Ureter (tissue), 1 donor: ENCODE measurements at regions not wholly inside any gene's neighbourhood (a gene's known extent, or its start where the extent isn't known, plus 50 kb on each side); places are given as distances from the start of the nearest gene placed in this dataset.

ENCODE experiments used
- DNase-seq: peaks from one replicate; pipeline ENCODE4 v3.0.0-alpha.2; 2020; ENCODE audit warnings: low spot score
- donor health status: DM: yes; HTN: yes; CAD: no.

- DNase-seq = no peak
Observed at GRCh38 chr1:68378296-68379084, 71.3 kb downstream of the RPE65 start.

DNA sequence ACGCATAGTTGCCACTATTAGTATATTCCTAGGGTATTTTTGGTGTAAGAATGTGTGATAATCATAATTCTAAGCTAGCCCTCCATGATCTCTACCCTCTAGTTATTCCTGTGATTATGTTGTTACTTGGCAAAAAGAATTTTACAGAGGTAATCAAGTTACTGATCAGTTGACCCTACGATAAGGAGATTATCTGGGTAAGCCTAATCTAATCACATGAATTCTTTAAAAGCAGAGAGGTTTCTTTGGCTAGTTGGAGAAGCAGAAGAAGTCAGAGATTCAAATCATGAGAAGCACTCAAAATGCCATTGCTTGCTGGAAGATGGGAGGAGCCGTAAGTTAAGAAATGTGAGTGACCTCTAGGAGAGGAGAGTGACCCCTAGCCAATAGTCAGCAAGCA, 72.7 kb downstream of the RPE65 start:
- no peak for DNase-seq

- no peak for DNase-seq
Observed at GRCh38 chr1:68376441-68376840, 73.3 kb downstream of the RPE65 start.

GRCh38 chr1:68375919-68376318, 73.8 kb downstream of the RPE65 start:
- DNase-seq = no peak

DNA sequence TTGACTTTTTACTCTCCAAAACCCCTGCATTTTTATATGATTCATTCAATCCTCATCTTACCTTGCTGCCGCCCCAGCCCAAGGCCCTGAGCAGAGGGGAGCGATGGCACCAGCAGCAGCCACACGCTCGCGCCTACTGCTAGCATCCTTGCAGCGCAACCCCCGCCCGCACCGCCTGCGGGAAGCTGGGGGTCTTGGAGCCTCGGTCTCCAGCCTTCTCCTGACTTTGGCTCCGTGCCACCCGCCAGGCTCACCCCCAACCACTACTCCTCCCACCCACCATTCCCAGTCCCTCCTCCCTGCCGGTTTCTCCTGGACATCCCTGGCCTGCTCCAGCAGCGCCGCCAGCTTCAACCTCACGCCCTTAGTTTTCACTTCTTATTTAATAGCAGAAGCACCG, 76.6 kb downstream of the RPE65 start:
- no peak for DNase-seq

DNA sequence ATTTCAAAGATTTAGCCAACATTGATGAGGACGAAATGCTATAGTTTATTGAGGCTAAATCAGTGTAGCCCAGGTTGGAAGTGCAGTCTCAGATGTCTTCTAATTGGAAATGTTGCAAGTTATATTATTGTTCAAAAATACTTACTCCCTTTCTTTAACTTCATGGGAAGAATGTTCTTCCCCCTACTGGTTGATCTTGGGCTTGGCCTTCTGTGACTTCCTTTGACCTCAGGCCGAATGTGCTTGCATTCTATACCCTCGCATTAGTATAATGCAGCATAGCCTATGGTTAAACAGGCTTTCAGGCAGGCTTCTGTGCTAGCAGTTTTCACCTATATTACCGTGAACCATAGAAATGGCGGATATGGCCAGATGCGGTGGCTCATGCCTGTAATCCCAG, 77.3 kb downstream of the RPE65 start:
- DNase-seq = no peak

DNA sequence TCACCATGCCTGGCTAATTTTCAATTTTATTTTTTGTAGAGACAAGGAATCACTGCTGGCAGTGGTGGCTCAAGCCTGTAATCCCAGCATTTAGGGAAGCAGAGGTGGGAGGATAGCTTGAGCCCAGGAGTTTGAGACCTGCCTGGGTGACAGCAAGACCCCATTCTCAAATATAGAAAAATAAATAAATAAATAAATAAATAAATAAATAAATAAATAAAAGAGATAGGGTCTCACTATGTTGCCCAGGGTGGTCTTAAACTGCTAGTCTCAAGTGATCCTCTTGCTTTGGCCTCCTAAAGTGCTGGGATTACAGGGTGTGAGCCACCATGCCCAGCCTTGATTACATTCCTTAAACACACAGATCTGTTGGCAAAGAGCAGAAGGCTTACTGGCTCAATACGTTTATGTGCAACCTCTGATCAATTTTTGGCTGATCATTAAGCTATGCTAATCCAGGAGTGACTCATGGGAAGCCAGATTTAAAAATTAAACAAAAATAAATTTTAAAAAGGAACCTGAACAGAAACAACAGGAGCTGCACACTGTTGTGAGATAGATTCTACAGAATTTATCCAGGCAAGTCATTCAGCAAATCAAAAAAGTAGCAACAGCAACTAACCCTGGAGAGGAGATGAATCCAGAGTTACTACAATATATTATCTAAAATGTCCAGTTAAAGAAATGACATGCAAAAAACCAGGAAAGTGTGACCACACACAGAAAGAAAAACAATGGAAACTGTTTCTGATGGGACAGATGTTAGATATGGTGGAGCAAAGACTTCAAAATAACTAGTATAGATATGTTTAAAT, 79.4 kb downstream of the RPE65 start:
- no peak for DNase-seq

GRCh38 chr1:68366572-68366971, 83.2 kb downstream of the RPE65 start:
- DNase-seq = no peak

DNA sequence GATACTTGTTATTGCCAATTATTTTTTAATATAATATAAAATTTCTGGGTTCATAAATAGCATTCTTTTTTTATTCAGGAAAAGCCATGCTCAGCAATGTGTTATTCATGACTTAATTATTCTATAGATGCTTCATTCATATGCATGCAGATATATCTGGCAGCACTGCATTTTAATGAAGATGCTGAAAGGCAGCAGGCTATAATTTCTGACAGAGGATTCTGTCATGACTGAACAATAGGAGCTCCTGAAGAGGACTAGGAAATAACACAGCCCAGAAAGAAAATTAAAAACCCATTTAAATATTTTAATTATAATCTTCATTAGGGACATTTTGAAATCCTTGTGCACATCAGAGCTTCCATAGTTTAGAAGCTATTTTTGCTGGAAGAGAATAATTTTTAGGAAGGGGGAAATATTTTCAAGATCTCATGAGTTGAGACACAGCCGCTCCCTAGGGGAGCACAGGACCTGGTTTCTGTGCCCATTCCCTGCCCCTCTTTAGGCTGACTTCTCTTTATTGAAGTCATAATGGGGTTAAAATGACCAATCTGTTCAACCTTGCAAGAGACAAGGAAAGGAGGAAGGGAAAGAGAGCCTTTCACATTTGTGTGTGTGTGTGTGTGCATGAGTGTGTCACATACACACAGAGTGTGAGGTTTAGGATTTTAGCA, 83.9 kb downstream of the RPE65 start:
- DNase-seq = no peak

GRCh38 chr1:68363339-68363738, 86.4 kb downstream of the RPE65 start:
- DNase-seq = no peak

DNA sequence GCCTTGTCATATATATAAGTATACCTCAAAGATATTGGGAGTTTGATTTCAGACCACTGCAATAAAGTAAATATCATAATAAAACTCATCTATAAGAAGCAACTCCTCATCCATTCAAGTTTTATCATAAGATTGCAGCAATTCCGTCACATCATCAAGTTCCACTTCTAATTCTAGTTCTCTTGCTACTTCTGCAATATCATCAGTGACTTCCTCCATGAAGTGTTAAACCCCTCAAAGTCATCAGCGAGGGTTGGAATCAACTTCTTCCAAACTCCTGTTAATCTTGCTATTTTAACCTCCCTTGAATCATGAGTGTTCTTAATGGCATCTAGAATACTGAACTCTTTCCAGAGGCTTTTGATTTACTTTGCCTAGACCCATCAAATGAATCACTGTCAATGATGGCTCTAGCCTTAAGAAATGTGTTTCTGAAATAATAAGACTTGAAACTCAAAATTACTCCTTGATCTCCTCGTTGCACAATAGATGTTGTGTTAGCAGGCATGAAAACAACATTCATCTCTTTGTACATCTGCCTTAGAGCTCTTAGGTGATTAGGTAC, 88.3 kb downstream of the RPE65 start:
- no peak for DNase-seq

DNA sequence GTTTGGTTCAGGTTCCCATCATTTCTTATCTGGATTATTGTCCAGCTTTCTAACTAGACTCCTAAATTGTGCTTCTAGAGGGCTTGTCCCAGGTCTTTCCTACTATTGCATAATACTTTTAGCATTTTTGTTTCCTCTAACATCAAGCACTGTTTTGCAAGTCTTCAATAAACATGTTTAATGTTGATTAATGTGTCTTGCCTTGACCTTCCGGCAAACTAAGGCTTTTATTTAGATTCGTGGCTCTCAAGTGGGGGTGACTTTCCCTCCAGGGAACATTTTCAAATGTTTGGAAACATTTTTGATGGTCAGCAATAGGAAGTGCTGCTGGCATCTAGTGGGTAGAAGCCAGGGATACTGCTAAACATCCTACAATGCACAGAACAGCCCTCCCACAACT, 90.7 kb downstream of the RPE65 start:
- DNase-seq = no peak

GRCh38 chr1:68358439-68358838, 91.3 kb downstream of the RPE65 start:
- DNase-seq = no peak

- no peak for DNase-seq
Observed at GRCh38 chr1:68355614-68356013, 94.1 kb downstream of the RPE65 start.

DNA sequence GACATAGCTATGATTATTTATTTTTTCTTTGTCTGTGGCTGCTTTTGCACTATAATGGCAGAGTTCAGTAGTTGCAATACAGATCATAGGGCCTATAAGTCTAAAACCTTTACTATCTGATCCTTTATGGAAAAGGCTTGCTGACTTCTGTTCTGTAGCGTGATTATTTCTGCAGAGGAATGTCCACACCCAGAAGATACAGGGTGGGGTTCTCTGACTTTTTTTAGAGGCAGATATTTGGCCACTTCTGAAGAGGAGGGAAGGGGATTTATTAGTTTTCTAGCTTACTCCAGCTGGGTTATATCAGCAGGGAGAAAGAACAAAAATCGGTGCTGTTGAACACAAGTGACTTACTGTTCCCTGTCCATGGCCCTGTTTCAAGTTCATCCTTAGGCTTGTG, 97.6 kb downstream of the RPE65 start:
- DNase-seq = no peak

- no peak for DNase-seq
Observed at GRCh38 chr1:68347415-68347814, 102.3 kb downstream of the RPE65 start.

DNA sequence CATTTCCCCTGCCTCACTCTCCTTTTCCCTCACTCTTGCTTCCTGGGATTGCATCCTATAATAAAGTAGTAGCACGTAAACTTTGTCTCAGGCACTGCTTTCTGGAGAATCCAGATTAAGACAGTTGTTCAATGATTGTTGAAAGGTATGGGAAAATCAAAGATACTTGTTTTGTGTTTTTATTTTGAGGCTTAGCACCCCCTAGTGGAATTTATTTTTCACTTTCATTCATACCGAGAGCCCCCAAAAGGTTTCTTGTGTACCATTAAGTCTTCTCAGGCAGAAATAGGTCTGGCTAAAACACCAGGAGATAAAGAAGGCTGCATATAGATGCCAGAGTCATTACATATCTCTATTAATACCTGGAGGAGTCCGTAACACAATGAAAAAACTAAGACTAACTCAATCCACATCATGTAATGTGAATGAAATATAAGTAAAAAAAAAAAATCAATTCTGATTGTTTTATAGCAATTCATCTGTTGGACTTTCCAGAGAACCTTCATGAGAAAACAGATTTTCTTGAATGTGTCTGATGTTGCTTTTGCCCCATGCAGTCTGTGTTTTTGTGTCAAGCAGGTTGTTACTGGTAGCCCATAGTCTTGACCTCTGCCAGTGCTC, 103.5 kb downstream of the RPE65 start:
- DNase-seq = no peak

GRCh38 chr1:68344208-68344607, 105.5 kb downstream of the RPE65 start:
- no peak for DNase-seq

DNA sequence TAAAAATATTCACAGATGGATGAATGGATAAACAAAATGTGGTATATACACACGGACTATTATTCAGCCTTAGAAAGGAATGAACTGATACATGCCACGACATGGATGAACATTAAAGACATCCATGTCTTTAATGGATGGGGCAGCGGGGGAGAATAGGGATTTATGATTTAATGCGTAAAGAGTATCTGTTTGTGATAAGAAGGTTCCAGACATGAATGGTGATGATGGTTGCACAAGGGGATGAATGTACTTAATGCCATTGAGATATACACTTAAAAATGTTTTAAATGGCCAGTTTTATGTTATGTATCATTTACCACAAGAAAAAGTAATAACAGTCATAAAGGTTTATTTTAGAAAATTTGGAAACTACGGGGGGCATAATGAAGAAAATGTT, 108.6 kb upstream of the WLS start:
- no peak for DNase-seq

GRCh38 chr1:68339505-68339904, 107.2 kb upstream of the WLS start:
- no peak for DNase-seq

GRCh38 chr1:68338081-68338480, 105.8 kb upstream of the WLS start:
- DNase-seq = no peak

- DNase-seq = no peak
Observed at GRCh38 chr1:68332041-68332440, 99.7 kb upstream of the WLS start.
